Esophagus (tissue), 2 donors: ENCODE measurements at regions not wholly inside any gene's neighbourhood (a gene's known extent, or its start where the extent isn't known, plus 50 kb on each side); places are given as distances from the start of the nearest gene placed in this dataset.
A peak's percentile ranks its signal among the peaks of the same experiment; 100 is the strongest.
"Not testable (repeated sequence)": the region's sequence is repeated elsewhere in the genome, so short reads cannot be mapped to it uniquely, and the experiment has no call there.

Source experiments
- H3K27ac ChIP-seq, 2 donors: one replicate each; pipeline ENCODE4 v1.5.1; 2013; ENCODE audit warnings: low read depth in 2 of 2, mild to moderate bottlenecking in 2 of 2, inconsistent platforms in 1 of 2, low read length in 1 of 2, moderate library complexity in 1 of 2
- H3K27me3 ChIP-seq, 2 donors: one replicate each; pipeline ENCODE4 v1.6.1; 2013; ENCODE audit warnings: low read length in 2 of 2, control low read depth in 1 of 2, mild to moderate bottlenecking in 1 of 2; ENCODE audit not compliant: insufficient read depth in 2 of 2, control insufficient read depth in 1 of 2
- H3K36me3 ChIP-seq, 2 donors: one replicate each; pipeline ENCODE4 v1.6.1; 2013; ENCODE audit warnings: low read length in 1 of 2; ENCODE audit not compliant: control insufficient read depth in 2 of 2, insufficient read depth in 2 of 2
- H3K4me1 ChIP-seq, 2 donors: one replicate each; pipeline ENCODE4 v1.6.1; 2013; ENCODE audit warnings: low read length in 1 of 2; ENCODE audit not compliant: control insufficient read depth in 2 of 2, insufficient read depth in 2 of 2
- H3K4me3 ChIP-seq, 2 donors: one replicate each; pipeline ENCODE4 v1.5.1; 2013; ENCODE audit warnings: low read length in 2 of 2, mild to moderate bottlenecking in 2 of 2, low read depth in 1 of 2, moderate library complexity in 1 of 2
- H3K9me3 ChIP-seq, 2 donors: one replicate each; pipeline ENCODE4 v1.6.1; 2013; ENCODE audit warnings: mild to moderate bottlenecking in 2 of 2, low read depth in 1 of 2, low read length in 1 of 2, moderate library complexity in 1 of 2; ENCODE audit not compliant: control insufficient read depth in 2 of 2, insufficient read depth in 1 of 2
- WGBS, 2 donors: extraction: QIAGEN DNeasy Blood & Tissue Kit; methylation state at CpG; one replicate each; pipeline ENCODE4 v1.1.7; 2013; 5-methylcytosine and 5-hydroxymethylcytosine counted together
- donor health status: healthy with polysubstance abuse.
- donor health status: Bipolar disorder and iron deficiency.

DNA sequence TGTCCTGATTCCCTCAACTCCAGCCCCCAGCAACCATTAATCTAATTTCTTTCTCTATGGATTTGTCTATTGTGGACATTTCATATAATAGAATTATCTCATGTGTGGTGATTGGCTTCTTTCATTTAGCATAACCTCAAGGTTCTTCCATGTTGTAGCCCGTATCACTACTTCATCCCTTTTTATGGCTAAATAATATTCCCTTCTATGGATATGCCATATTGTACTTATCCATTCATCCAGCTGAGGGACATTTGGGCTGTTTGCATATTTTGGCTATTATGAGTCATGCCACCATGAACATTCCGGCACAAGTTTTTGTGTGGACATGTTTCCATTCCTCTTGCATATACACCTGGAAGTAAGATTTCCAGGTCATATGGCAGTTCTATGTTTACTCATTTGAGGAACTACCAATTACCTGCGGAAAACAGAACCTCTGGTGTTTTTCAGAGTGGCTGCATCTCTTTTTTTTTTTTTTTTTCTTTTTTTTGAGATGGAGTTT, 108.7 kb upstream of the MAP1LC3B2 start:
- no peaks in the 10 kb centered on the region for H3K27me3 ChIP-seq
- no peaks in the 10 kb centered on the region for H3K36me3 ChIP-seq
- 73 to 87% methylated on average over 3 of the region's 3 CpGs for WGBS, 2 donors
- no peak overlapping the region for H3K4me3 ChIP-seq
- no peaks in the 10 kb centered on the region for H3K9me3 ChIP-seq
- H3K4me1 ChIP-seq, result peaks cover 0 to 10% of the 10 kb centered on the region in 2 donors
- H3K27ac ChIP-seq, result no peak overlapping the region

DNA sequence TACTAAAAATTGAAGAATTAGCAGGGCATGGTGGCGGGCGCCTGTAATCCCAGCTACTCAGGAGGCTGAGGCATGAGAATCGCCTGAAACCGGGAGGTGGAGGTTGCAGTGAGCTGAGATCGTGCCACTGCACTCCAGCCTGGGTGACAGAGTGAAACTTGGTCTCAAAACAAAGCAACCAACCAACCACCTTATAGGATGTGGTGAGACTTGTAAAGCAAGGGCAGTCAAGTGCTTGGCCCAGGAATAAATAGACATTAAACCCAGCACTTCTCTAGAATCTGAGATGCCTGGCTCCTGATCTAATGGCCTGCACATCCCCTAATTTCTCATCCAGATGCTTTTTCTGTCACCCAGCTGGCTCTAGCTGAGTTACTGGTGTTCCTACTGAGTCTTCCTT, 106.2 kb upstream of the MAP1LC3B2 start:
- not testable (repeated sequence) for H3K36me3 ChIP-seq, H3K4me3 ChIP-seq, H3K27ac ChIP-seq, H3K9me3 ChIP-seq, H3K27me3 ChIP-seq
- H3K4me1 ChIP-seq, result peaks cover 0 to 10% of the 10 kb centered on the region in 2 donors
- WGBS, 2 donors, result 90 to 95% methylated on average over 5 of the region's 5 CpGs

DNA sequence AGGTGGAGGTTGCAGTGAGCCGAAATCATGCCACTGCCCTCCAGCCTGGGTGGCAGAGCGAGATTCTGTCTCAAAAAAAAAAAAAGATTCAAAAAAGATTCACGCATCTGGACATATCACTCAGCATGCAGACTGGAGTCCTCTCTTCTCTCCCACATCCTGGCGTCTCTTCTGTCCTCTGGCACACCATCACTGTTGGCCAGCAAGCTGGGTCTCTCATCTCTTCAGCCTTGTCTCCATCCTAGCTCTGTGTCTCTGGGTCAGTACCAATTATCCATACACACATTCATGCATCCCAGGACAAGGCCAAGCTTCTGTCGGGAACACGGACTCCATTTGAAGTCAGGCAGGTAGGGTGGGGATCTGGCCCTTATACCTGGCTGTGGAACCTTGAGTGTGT, 105.5 kb upstream of the MAP1LC3B2 start:
- 93 to 95% methylated on average over 6 of the region's 6 CpGs for WGBS, 2 donors
- H3K27ac ChIP-seq, result no peak overlapping the region
- H3K9me3 ChIP-seq, result no peaks in the 10 kb centered on the region

DNA sequence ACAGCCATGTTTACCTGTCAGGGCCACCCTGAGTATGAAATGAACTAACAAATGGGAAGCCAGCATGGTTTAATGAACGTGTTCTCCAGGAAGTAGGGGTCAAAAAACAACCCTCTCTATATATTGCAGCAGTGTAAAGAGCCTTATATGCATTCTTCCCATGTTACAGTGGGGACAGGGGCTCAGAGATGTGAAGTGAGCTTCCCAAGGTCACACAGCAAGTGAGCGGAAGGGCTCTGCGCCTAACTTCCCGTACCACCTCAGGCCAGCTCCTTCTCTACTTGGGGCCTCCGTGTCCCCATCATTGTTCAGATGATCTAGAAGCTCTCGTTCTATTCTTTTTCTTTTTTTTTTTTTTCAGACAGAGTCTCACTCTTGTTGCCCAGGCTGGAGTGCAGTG, 105.1 kb upstream of the MAP1LC3B2 start:
- Histone ChIP-seq H3K27me3 (no peaks in the 10 kb centered on the region), H3K4me1 (peaks cover 0 to 10% of the 10 kb centered on the region in 2 donors), H3K4me3 (no peak overlapping the region), H3K9me3 (no peaks in the 10 kb centered on the region), H3K27ac (no peak overlapping the region), H3K36me3 (no peaks in the 10 kb centered on the region)
- WGBS, 2 donors, result 84 to 86% methylated on average over 6 of the region's 6 CpGs

More for the DNA sequence above, 105.5 kb upstream of the MAP1LC3B2 start:
- H3K4me1 ChIP-seq, result peaks cover 0 to 10% of the 10 kb centered on the region in 2 donors
- no peak overlapping the region for H3K4me3 ChIP-seq
- no peaks in the 10 kb centered on the region for H3K36me3 ChIP-seq
- H3K27me3 ChIP-seq, result no peaks in the 10 kb centered on the region

DNA sequence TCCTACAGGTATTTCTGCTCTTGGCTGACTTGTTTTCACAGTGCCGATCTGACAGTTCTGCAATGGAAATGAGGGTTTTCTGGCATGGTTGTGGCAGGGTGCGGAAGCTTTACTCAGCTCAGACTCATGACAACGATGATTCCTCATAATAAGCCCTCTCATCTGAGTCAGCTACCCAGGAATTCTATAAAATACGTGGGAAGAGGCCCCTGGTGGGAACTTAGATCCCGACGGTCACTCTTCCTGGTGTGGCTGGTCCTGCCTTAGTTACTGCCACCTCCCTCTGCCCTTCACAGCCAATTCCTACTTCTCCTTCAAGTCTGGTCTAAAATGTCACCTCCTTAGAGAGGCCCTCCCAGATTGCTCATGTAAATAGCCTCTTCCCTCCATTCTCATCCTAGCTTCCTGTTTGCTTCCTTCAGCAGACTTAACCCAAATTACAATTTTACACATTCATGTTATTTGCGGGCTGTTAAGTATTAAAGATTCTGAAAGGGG, 104.2 kb upstream of the MAP1LC3B2 start:
- H3K4me3 ChIP-seq, result no peak overlapping the region
- no peaks in the 10 kb centered on the region for H3K9me3 ChIP-seq
- no peaks in the 10 kb centered on the region for H3K36me3 ChIP-seq
- WGBS, 2 donors, result 22 to 48% methylated on average over 7 of the region's 7 CpGs
- H3K27me3 ChIP-seq, result no peaks in the 10 kb centered on the region
- peaks cover 0 to 10% of the 10 kb centered on the region in 2 donors for H3K4me1 ChIP-seq
- peak overlapping the region; percentile 60 to 74 for H3K27ac ChIP-seq

DNA sequence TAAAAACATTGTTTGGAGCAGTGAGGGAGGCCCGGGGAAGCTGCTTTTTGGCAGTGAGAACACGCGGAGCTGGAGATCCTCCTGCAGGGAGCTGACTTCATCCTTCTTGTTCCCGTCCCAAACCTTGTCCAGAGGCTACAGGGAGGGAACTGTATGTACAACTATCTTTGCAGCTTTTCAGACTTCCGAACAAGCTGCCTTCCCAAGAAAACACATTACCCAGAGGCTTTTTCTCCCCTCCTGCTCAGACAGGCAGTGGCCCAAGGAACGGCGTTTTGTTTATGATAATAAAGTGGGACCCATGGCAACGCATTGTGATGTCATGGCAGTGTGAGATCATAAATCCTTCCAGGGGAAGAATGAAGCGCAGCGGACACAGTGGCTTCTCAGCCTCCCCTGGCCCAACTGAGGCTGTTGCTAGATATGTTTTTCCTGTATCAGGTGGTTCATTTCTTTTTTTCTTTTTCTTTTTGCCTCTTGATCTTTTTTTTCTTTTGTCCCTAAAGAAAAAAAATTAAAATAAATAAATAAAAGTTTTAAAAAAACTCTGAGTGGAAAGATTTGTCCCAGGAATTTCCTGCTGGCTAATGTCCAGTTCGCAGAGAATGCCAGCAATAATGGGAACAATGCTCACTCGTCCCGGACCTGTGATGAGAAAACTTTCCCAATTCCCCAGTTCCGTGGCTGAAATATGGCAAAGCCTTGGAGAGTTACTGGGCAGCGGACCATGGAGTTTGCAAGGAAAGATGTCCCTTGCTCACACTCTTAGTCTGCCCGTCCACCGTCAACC, 103.4 kb upstream of the MAP1LC3B2 start:
- WGBS, 2 donors, result 18 to 23% methylated on average over 17 of the region's 17 CpGs
- Histone ChIP-seq H3K36me3 (no peaks in the 10 kb centered on the region), H3K27me3 (no peaks in the 10 kb centered on the region), H3K4me3 (no peak overlapping the region), H3K4me1 (peaks cover 0 to 10% of the 10 kb centered on the region in 2 donors), H3K9me3 (no peaks in the 10 kb centered on the region), H3K27ac (peak overlapping the region; percentile 60 to 74)

DNA sequence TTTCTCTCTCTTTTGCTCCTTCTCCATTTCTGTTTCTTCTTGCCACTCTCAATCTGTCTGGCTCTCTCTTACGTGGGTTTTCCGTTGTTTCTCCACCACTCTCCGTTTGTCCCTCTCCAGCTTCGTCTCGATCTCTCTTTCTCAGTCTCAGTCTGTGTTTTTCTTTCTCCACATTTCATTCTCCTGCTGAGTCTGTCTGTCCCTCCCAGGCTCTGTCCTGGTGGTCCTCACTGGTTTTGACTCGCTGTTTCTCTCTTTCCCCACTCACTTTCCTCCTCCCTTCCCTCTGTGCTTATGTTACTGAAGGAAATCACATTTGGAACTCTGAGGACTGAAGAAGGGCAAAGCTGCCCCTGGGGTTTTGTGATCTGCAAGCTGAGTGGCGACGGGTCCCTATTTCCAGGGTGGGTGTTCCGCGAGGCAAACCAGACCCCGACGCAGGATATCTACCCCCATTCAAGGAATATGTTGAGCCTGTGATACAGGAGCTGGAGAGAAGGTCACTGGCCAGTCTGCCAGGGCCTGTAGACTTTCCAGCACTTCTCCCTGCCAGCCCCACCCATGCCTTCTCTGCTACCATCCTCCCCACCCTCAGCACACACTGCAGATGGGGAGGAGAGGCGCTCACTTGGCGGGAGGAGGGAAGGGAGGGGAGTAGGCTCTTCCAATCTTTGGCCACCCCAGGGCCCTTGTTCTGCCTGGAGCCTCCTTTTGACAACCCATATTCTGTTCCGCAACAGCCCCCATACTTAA, 102.7 kb upstream of the MAP1LC3B2 start:
- Histone ChIP-seq H3K36me3 (no peaks in the 10 kb centered on the region), H3K27me3 (no peaks in the 10 kb centered on the region), H3K4me1 (peaks cover 0 to 10% of the 10 kb centered on the region in 2 donors), H3K9me3 (no peaks in the 10 kb centered on the region), H3K4me3 (no peak overlapping the region), H3K27ac (peak overlapping the region; percentile 60 to 66)
- 63 to 67% methylated on average over 14 to 15 of the region's 15 CpGs for WGBS, 2 donors

- no peak overlapping the region for H3K27ac ChIP-seq
- no peak overlapping the region for H3K4me3 ChIP-seq
- no peaks in the 10 kb centered on the region for H3K36me3 ChIP-seq
- H3K27me3 ChIP-seq, result no peaks in the 10 kb centered on the region
- H3K9me3 ChIP-seq, result no peaks in the 10 kb centered on the region
- 89 to 90% methylated on average over 12 of the region's 12 CpGs for WGBS, 2 donors
- H3K4me1 ChIP-seq, result peaks cover 0 to 10% of the 10 kb centered on the region in 2 donors
Observed at GRCh38 chr12:116458492-116458891, 100.7 kb upstream of the MAP1LC3B2 start.

DNA sequence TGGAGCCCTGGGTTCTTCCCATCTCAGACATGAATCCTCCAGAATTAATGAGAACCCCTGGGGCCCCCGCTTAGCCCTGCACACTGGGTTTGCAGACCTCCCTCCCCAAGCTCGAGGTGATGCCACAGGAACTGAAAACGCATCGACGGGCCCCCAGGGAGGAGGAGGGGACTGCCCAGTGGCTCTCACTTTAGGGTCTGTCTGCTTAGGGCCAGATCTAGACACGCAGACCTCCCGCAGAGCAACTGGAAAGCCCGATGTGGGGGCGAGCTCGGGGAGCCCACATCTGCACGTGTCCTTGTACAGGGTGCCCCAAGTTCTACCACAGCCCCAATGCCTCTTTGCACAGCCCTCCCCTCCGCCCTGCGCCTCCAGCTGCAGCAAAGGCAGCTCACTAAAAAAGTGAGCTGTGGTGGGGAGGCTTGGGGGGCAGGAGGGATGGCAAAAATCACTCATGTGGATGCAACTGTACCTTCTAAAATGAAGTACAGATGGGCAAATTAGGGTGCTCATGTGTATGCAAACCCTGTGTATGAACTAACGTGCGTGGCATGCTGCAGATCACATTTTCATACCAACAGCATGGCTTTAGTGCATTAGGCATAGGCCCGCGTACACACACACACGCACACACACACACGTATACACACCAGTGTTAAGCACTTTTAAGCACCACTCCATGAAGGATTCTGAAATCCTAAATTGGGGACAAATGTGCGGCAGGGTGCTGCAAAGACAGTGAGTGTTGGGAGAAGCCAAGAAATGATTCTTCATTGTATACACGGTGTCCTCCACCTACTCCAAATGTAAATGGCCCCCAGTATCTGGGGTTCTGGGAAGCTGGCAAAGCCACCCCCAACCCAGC, 99.9 kb upstream of the MAP1LC3B2 start:
- Histone ChIP-seq H3K27ac (no peak overlapping the region), H3K4me1 (peaks cover 0 to 10% of the 10 kb centered on the region in 2 donors)
- 90 to 91% methylated on average over 21 of the region's 21 CpGs for WGBS, 2 donors

More for the DNA sequence above, 99.9 kb upstream of the MAP1LC3B2 start:
- no peak overlapping the region for H3K4me3 ChIP-seq
- H3K36me3 ChIP-seq, result no peaks in the 10 kb centered on the region
- H3K27me3 ChIP-seq, result no peaks in the 10 kb centered on the region
- H3K9me3 ChIP-seq, result no peaks in the 10 kb centered on the region
